ENCODE measurements at regions not wholly inside any gene's neighbourhood (a gene's known extent, or its start where the extent isn't known, plus 50 kb on each side); places are given as distances from the start of the nearest gene placed in this dataset.
A peak's percentile ranks its signal among the peaks of the same experiment; 100 is the strongest.
"Not testable (repeated sequence)": the region's sequence is repeated elsewhere in the genome, so short reads cannot be mapped to it uniquely, and the experiment has no call there.

- DNase-seq (ENCODE audit: low spot score) = peak; percentile 98
Measured at GRCh38 chr11:83403691-83404389, 117.7 kb upstream of the CCDC90B start.

- DNase-seq (ENCODE audit: low spot score) = no peak
Measured at GRCh38 chr11:83401506-83402225, 115.5 kb upstream of the CCDC90B start.

GRCh38 chr11:83394331-83394730 is 108.2 kb upstream of the CCDC90B start:
- no peak for DNase-seq (ENCODE audit: low spot score)

- DNase-seq (ENCODE audit: low spot score) = no peak
Measured at GRCh38 chr11:83392556-83392955, 106.4 kb upstream of the CCDC90B start.

GRCh38 chr11:83389975-83390374 is 103.8 kb upstream of the CCDC90B start:
- no peak for DNase-seq (ENCODE audit: low spot score)

DNA sequence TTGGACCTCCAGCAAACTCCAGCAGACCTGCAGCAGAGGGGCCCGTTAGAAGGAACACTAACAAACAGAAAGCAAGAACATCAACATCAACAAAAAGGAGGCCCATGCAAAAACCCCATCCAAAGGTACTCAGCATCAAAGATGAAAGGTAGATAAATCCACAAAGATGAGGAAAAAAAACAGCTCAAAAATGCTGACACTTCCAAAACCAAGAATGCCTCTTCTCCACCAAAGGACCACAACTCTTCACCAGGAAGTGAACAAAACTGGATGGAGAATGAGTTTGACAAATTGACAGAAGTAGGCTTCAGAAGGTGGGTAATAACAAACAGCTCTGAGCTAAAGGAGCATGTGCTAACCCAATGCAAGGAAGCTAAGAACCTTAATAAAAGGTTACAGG is 97.7 kb upstream of the CCDC90B start:
- DNase-seq (ENCODE audit: low spot score) = not testable (repeated sequence)

DNA sequence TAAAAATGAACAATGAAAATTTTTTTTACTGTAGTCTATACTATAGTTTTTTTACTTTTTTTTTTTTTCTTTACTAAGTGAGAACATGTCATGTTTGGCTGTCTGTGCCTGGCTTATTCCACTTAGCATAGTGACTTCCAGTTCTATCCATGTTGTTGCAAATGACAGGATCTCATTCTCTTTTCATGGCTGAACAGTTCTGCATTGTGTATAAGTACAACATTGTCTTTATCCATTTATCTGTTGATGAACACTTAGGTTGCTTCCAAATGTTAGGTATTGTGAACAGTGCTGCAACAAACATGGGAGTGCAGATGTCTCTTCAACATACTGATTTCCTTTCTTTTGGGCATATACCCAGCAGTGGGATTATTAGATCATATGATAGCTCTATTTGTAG is 88.1 kb upstream of the CCDC90B start:
- DNase-seq (ENCODE audit: low spot score) = no peak

DNA sequence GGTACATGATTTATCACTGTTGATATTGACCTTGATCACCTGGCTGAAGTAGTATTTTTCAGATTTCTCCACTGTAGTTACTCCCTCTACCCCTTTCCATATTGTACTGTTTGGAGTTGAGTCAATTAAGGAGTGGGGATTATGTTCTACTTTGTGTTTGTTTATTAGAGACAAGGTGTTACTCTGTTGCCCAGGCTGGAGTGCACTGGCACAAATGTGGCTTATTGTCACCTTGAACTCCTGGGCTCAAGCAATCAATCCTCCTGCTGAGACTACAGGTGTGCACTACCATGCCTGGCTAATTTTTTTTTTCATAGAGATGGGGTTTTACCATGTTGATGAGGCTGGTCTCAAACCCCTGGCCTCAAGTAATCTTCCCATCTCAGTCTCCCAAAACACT is 85.3 kb upstream of the CCDC90B start:
- no peak for DNase-seq (ENCODE audit: low spot score)

DNA sequence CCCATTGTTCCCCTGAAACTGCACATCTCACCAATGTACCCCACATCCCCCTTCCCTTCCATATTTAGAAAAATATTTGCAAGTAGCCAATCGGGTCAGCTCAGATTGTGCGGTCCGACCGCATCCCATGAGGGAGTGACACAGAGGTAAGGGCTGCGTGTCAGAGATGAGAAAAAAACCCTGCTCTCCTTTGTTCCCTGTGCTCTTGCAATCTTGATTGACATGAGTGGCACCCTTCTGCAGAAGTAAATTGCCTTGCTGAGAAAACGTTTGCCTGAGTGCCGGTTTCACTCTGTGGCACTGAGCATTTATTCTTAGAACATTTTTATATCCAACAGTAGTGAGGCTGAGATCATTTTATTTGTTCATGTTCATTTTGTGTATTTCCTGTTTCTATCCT is 81.6 kb upstream of the CCDC90B start:
- DNase-seq (ENCODE audit: low spot score) = no peak

GRCh38 chr11:83364500-83365045 is 78.4 kb upstream of the CCDC90B start:
- no peak for DNase-seq (ENCODE audit: low spot score)

GRCh38 chr11:83363312-83363711 is 77.1 kb upstream of the CCDC90B start:
- peak; percentile 22 for DNase-seq (ENCODE audit: low spot score)

GRCh38 chr11:83361831-83362230 is 75.7 kb upstream of the CCDC90B start:
- no peak for DNase-seq (ENCODE audit: low spot score)

GRCh38 chr11:83355391-83355790 is 69.2 kb upstream of the CCDC90B start:
- DNase-seq (ENCODE audit: low spot score) = no peak

GRCh38 chr11:83350187-83350586 is 64.0 kb upstream of the CCDC90B start:
- DNase-seq (ENCODE audit: low spot score) = no peak

DNA sequence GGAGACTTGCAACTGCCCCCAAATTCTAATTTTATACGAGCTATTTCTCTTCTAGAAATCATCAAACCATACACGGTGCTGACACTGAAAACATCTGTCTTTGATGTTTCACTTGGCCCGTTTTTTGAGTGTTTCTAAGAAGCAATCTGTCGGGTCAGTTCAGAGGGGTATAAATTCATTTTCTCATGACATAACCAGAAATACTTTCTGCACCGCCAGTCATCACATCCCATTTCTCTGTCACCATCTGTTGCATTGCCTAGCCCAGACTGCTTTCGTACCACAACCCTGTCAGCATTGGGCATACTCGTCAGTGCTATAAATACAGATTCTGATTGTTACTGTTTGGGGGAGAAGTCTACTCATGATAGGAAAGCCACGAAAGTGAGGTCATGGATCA is 63.1 kb upstream of the CCDC90B start:
- DNase-seq (ENCODE audit: low spot score) = no peak

DNA sequence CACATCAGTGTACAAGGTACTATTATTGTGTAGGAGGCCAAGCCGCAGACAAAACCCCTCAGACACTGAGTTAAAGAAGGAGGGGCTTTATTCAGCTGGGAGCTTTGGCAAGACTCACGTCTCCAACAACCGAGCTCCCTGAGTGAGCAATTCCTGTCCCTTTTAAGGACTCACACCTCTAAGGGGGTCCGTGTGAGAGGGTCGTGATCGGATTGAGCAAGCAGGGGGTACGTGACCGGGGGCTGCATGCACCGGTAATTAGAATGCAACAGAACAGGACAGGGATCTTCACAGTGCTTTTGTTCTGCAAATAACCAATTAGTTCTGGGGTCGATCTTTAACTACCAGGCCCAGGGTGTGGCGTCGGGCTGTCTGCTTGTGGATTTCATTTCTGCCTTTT is 60.5 kb upstream of the CCDC90B start:
- DNase-seq (ENCODE audit: low spot score) = not testable (repeated sequence)

DNA sequence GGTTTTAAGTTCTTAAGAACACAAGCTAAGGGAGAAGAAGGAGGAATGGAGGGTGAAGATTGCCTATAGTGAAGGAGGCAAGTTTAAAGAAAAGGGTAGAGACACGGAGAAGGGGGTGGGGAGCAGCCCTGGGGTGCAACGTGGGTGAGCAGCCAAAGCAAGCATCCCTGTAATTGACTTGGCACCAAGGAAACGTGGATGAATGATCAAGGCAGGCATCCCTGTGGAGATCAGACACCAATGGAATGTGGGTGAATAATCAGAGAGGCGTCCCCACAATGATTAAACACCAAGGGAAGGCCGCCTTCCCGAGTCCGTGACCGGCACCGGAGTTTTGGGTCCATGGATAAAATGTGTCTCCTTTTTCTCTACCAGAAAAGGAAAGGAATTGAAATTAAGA is 58.4 kb upstream of the CCDC90B start:
- DNase-seq (ENCODE audit: low spot score) = not testable (repeated sequence)

DNA sequence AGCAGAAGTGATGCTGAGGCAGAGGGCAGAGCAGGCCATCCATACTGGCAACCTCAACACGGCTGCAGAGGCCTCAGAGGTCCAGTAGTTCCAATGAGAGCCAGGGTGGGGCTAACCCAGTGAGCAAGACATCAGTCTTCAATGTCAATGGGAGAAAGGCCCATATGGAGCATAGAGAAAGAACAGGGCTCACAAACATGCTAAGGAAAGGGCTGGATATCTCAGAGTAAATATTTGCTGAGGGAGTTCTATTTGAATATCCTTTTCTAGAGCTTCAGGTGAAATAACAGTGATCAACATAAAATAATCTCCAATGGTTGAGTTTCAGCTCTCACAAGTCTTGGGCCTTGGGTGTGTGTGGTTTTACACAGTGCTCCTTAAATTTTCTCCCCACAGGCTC is 50.8 kb upstream of the CCDC90B start:
- no peak for DNase-seq (ENCODE audit: low spot score)

Small RNA genes lying in the stretch of these regions (small RNA-seq; reads per million reads assigned to genes)
- 0 reads per million in 2 experiments for gene RF01974
